Fibroblast of skin of right quadriceps (primary cell): ENCODE measurements at regions not wholly inside any gene's neighbourhood (a gene's known extent, or its start where the extent isn't known, plus 50 kb on each side); places are given as distances from the start of the nearest gene placed in this dataset.
"Not testable (repeated sequence)": the region's sequence is repeated elsewhere in the genome, so short reads cannot be mapped to it uniquely, and the experiment has no call there.

ENCODE experiments used
- DNase-seq: peaks from one replicate; pipeline ENCODE4 v3.0.0-alpha.2; 2013

- no peak for DNase-seq
Observed at GRCh38 chr11:81368192-81368591, 1365.5 kb downstream of the FAM181B start.

DNA sequence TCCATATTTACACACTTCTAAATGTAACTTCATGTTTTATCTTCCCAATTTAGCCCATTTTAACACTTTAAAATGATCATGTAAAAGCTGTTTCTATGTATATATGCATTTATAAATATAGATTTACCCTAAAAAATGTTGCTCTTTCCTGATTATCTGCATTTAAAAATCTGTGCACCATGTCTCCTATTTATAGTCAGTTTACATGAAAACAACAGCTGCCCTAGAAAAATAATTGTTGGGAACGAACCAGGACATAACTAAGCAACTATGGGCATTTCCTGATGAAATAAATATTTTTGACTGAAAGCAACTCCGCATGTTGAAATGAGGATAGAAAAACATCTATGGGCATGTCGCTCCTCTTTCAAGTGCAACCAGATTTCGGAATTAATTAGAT, 1368.2 kb downstream of the FAM181B start:
- no peak for DNase-seq

DNA sequence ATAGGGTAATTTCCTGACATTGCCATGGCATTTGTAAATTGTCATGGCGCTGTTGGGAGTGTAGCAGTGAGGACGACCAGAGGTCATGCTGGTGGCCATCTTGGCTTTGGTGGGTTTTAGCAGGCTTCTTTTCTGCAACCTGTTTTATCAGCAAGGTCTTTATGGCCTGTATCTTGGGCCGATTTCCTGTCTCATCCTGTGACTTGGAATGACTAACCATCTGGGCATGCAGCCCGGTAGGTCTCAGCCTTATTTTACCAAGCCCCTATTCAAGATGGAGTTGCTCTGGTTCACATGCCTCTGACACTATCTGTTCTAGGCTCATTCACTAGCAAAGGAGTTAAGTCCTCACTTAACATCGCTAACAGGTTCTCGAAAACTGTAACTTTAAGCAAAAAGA, 1374.2 kb downstream of the FAM181B start:
- no peak for DNase-seq

DNA sequence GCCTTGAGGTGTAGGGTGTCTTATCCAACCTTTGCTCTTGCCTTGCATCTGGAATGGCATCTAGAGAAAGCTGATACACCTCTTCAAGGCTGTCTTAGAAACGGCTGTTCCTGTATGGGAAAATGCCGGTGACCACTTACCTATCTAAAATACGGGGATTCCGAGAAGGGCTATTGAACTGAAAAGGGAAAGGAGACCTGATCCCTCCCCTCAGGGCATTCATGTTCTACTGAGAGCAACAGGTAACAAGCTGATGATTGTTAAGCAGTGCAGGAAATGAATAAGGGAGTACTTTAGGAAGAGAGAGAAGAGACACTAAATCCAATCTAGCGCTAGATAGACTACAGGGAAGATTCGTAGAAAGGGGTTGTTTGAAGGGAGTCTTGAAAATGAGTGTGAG, 1388.1 kb downstream of the FAM181B start:
- no peak for DNase-seq

- DNase-seq: no peak
Observed at GRCh38 chr11:81342966-81343365, 1390.7 kb downstream of the FAM181B start.

DNA sequence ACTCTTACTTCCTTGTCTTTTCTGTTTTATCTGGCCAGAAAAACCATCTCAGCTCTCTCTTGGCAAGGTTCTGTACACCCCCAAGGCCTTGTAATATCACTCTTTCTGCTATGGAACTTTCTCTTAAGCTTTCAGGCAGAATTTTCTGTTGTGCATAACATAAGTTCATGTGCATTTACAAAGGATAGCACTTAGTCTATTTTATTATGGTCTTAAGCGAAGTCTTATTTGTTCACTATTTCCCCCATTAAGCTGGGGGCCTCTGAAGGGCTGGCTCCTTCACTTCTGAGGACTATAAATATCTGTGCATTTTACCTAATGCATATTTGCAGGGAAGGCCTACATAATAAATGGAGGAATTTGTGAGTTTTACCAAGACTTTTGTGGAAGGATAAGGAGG, 1393.4 kb downstream of the FAM181B start:
- no peak for DNase-seq

GRCh38 chr11:81339521-81339920, 1394.1 kb downstream of the FAM181B start:
- DNase-seq: no peak

DNA sequence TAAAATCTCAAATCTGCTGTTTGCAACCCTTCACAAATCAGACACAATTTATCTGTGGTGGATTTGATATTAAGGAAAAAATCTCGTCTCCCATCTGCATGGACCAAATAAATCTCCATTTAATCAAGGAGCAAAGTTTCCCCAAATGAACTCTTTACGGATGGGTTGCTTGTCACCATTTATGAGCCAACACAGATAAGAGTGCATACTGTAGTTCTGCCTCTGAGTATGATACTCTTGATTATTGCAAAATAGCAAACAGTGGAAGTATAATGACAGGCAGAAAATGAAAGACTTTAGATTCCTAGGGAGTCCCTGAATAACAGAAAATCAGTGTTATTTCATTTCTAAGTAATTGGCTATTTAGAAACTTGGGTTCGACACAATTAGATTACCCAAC, 1395.9 kb downstream of the FAM181B start:
- no peak for DNase-seq

DNA sequence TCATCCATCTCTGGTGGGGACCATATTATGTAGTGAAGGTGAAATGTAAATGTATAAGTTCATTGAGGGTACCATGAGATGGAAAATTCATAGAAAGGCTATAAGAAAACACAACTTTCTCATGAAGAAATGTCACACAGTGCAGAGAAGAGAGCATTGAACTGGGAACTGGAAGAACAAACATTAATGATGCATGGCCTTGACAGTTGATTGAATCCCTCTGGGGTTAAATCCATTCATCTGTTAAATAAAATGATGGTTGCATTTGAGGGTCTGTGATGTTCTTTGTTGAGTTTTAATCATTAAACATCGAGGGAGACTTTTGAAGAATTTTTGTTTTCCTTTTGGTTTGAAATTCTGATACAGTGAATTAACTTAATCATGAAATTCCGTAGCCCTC, 1401.4 kb downstream of the FAM181B start:
- no peak for DNase-seq

DNA sequence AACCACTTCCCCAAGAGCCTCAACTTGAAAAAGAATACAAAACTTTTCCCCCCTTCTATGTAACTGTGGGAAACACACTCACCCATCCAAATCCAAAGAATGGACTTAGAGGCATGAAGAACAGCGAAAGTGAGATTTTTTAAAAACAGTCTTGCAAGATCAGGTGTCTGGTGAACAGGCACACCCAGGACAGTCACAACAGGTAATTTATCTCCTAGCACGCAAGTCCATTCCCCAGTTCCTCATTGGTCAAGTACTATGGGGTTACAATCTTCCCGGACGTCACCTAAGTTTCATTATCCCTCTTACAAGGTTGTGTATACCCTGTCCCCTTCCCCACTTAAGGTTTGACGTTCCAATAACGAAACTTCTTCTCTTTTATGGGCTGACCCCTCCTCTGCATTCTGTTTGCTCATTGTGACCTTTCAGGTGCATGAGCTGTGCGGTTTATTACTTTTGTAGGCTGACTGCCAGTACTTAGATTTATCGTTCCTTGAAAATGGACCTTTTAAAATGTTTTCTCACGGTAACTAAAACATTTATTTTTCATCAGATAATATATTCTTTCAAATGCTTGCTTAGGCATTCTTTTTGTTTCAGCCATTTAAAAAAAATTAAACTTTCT, 1401.9 kb downstream of the FAM181B start:
- DNase-seq: no peak

DNA sequence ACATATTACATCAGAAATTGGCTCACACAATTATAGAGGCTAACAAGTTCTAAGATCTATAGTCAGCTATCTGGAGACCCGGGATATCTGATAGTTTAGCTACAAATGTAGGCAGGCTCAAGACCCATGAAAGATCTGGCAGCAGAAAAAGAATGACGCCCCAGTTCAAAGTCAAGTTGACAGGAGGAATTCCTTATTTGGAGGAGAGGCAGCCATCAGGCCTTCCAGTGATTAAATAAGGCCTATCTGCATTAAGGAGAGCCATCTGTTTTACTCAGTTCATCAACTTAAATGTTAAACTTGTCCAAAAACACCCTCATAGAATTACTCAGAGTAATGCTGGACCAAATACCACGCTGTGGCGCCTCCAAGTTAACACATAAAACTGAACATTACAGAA, 1402.6 kb downstream of the FAM181B start:
- no peak for DNase-seq

- DNase-seq: no peak
Observed at GRCh38 chr11:81303038-81303664, 1430.5 kb downstream of the FAM181B start.

DNA sequence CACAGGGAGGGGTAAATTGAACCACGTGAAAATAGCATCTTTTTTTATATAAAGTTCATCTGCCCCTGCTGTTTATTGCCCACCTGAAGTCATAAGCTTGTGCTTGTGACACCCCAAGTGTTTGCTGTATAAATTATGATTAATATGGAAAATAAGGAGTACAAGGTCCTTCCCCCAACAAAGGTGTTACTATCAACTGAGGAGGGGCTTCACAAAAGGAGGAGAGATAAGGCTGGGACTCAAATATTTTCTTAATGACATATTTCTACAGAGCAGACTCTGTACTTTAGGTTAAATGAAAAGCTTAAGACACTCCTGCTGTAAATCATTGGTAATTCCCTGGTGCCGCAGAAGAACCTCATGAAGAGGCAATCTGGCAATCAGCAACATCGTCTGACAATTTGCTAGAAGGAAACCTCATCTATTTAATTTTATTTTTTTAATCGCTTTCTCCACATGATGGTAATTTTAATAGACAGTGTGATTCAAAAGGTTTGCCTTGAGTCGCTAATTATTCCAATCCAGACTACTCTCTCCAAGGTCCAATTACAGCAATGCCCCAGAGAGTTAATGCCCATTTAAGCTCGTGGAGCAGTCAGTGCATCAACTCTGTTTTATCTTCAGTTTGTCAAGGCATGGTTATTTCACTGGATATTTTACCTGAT, 1432.4 kb downstream of the FAM181B start:
- DNase-seq: no peak

DNA sequence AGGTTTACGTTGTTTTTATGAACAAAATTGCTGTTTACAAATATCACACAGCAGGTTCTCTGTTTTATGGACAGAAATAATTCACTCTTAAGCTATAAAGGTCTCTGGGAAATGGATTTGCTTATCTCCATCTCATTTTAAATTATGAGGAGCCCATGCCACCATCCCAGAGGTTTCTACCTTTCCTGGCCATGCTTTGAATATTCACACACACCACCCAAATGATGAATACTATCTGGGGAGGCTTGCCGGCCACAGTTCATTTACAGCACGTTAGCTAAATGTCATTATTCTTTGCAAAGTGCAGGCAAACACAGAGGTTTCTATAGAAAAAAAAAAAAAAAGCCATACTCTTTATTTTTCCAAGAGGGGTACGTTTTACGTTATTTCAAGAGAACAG, 1446.7 kb downstream of the FAM181B start:
- no peak for DNase-seq

DNA sequence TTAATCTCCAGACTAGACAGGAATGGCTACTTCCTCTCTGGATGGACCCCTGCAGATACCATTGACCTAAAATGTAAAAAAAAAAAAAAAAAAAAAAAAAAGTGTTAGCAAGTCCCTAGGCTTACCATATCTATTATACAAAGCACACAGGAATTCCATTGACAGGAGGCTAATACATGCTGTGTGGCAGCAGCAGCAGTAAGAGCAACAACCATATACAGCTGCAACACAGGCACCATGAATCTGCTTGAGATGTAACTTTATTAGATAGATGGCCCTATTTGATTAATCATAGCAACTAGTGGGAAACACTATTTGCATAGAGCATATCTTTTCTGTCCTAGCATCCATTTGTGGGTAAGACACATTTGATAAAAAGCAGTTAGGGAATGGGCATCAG, 1447.1 kb downstream of the FAM181B start:
- DNase-seq: no peak

DNA sequence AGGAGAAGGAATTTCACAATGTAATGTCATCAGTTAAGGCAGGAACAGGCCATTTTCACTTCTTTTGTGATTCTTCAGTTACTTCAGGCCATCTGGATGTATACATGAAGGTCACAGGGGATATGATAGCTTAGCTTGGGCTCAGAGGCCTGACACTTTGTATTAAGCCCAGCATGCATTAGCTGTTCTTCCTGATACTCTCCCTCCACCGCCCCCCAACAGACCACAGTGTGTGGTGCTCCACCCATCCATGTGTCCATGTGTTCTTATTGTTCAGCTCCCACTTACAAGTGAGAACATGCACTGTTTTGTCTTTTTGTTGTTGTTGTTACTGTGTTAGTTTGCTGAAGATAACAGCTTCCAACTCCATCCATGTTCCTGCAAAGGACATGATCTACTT, 1453.4 kb downstream of the FAM181B start:
- DNase-seq: not testable (repeated sequence)

DNA sequence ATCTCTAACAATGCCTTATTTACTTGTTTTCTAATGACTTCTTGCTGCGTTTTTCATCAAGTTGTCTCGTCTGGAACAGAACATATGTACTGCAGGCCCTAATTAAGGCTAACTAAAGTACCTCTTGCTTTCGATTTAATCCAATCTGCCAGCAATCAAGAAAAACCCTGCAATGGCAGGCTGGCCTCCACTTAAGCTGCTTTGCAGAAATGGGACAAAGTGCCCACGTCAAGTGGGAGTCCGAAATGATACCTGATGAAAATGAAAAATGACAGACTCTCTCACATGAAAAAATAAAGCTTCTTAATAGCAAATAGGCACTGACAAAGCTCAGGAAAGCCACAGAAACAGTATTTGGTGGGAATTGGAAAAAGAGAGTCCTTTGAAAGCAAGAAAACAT, 1454.7 kb downstream of the FAM181B start:
- DNase-seq: no peak

- no peak for DNase-seq
Observed at GRCh38 chr11:81270686-81271085, 1463.0 kb downstream of the FAM181B start.

DNA sequence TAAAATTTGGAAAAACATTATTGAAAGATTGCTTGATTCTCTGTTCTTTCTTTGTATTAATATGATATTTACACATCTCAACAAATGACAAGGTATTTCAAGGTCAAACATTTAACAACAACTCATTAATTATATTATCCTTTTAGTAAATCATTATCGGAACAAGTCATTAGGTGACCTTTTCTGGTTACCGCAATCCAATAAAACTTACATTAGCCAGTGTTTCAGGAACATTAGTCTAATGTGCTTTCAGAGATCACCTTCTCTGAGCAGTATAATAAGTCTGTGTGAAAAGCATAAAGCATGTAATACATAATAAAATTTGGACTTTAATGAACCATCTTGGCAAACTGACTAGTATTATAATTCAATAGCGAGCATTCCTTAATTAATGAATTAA, 1466.4 kb downstream of the FAM181B start:
- no peak for DNase-seq

DNA sequence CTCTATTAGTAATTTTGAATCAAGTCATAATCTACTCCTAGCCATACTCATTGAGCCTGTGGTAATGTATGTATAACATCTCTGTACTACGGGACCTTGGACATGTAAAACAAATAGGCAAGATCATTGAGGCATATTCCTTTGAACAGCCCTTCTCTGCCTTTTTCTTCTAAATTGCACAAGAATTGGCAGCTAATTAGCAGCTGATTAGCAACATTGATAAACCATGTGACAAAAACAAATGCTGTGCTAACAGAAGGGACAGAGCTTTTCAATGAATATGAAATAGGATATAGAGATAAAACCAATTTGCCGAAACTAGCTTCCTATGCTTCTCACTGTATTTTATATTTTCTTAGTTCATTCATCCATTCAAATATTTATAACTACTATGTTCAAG, 1474.2 kb downstream of the FAM181B start:
- no peak for DNase-seq

DNA sequence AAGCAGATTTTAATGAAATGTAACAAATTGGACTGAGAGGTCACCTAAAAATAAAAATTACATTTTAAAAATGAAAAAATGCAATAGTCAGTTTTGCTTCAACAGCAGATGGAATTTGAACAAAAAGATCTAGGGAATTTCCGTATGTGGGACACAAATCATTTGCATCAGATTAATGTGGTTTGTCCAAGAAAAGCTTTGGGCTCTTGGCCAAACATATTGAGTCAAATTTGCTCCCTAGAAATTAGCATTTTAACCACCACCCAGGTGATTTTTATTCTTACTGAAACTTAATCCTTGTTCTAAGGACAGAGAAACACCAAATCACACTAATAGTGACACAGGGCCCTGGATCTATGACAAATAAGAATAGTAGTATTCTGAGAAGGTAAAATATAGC, 1477.8 kb downstream of the FAM181B start:
- DNase-seq: no peak

GRCh38 chr11:81253244-81253643, 1480.4 kb downstream of the FAM181B start:
- no peak for DNase-seq

DNA sequence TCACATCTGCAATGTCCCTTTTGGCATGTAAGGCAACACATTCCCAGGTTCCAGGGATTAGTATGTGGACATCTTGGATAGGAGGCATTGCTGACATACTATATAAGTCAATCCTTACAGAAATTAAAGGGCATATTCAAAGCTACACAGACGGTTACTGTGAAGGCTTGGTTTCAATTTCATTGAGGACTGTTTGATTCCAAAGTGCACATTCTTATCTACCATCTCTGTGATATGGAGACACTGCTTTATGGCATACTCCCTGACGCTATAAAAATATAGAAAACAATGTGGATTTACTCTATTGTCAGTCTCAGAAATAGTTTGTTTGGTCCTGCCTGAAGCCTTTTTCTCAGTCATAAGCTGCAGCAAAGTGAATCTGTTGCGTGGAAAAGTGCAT, 1486.7 kb downstream of the FAM181B start:
- DNase-seq: no peak

GRCh38 chr11:81245791-81246190, 1487.9 kb downstream of the FAM181B start:
- no peak for DNase-seq
